Fibroblast of peridontal ligament (primary cell): ENCODE measurements at regions not wholly inside any gene's neighbourhood (a gene's known extent, or its start where the extent isn't known, plus 50 kb on each side); places are given as distances from the start of the nearest gene placed in this dataset.
"Not testable (repeated sequence)": the region's sequence is repeated elsewhere in the genome, so short reads cannot be mapped to it uniquely, and the experiment has no call there.

Source experiments
- DNase-seq: peaks from one replicate; pipeline ENCODE4 v3.0.0-alpha.2; 2010; ENCODE audit errors: extremely low read depth

DNA sequence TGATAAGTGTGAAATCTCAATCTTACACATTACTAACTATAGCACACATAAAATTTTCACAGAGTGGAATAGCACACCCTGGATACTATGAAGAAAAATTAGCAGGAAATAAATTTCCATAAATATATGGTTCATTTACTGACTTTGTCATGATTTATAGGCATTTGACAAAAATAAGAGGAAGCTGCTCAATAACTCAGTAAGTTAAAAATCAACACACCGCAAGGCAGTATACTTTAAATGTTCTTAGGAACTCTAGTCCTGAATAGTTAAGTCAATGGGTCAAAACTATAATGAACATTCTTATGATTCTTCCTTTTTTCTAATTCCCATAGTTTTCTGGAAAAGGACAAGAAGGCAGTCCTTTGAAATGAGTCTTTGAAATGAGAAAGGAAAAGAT is 1557.8 kb upstream of the RAG2 start:
- DNase-seq, result no peak

DNA sequence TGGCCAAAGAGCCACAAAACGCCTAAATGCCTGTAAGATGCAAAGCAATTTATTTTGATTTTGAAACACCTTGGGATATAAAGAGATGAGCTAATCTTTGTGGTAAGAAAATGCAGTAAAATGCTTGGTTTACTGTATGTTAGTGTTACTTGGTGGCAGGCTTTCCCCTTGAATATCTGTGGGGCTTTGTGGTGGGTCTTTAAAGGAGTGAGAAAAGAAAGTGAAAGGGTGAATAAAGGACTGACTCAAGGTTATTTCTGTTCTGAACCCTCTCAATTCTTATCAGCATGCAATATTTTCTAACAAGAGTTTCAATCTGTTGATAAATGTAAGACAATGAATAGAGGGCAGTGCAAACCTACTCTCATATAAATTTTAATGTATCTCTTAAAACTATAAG is 1555.9 kb upstream of the RAG2 start:
- no peak for DNase-seq

DNA sequence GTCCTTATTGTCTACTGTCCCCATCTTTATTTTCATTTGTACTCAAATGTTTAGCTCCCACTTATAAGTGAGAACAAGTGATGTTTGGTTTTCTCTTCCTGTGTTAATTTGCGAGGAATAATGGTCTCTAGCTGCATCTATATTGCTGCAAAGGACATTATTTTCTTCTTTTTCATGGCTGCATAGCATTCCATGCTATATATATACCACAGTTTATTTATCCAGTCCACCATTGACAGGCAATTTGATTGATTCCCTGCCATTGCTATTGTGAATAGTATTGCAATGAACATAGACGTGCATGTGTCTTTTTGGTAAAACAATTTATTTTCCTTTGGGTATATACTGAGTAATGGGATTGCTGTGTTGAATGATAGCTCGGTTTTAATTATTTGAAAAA is 1545.8 kb upstream of the RAG2 start:
- no peak for DNase-seq

- no peak for DNase-seq
These were observed 1540.9 kb upstream of the RAG2 start for GRCh38 chr11:38138972-38139371.

- DNase-seq, result no peak
These were observed 1538.9 kb upstream of the RAG2 start for GRCh38 chr11:38136887-38137286.

GRCh38 chr11:38131535-38131934 is 1533.5 kb upstream of the RAG2 start:
- DNase-seq, result no peak

- DNase-seq, result no peak
These were observed 1532.9 kb upstream of the RAG2 start for GRCh38 chr11:38130976-38131375.

- DNase-seq, result no peak
These were observed 1532.5 kb upstream of the RAG2 start for GRCh38 chr11:38130514-38130913.

DNA sequence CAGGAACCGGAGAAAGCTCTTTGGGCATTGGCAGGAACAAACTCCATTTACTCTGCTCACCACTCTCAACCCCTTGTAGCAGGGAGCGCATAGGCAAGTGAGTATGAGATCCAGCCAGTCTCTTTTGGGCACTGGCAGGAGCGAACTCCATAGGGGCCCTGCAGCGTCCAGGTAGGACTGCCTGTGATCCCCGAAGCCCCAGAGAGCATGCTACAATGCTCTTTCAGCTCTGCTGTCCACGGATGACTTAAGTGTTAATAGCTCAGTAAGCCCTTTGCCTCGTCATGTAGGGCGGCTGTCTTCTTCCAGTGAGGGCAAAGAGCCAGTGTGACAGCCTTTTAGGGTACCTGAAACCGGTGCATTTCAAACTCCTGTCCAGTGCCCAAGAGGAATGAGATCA is 1525.6 kb upstream of the RAG2 start:
- no peak for DNase-seq

DNA sequence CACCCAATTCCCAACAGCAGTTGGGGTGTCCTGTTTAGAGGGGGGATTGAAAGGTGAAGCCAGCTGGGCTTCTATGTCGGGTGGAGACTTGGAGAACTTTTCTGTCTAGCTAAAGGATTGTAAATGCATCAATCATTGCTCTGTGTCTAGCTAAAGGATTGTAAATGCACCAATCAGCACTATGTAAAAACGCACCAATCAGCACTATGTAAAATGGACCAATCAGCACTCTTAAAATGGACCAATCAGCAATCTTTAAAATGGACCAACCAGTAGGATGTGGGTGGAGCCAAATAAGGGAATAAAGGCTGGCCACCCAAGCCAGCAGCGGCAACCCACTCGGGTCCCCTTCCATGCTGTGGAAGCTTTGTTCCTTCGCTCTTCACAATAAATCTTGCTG is 1518.6 kb upstream of the RAG2 start:
- not testable (repeated sequence) for DNase-seq

DNA sequence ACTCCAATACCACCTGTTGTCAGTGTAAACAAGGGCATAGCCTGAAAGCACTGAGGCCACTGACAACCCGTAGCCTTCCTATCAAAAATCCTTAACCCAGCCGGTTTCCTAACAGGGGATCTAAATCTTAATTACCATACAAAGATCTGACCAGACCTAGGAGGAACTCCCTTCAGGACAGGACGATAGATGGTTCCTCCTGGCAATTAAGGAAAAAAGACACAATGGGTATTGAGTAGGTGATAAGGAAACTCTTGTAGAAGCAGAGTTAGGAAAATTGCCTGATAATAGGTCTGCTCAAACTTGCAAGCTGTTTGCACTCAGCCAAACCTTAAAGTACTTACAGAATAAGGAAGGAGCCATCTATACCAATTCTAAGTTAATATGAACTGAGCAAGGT is 1517.3 kb upstream of the RAG2 start:
- DNase-seq, result not testable (repeated sequence)

GRCh38 chr11:38100836-38101462 is 1502.9 kb upstream of the RAG2 start:
- DNase-seq, result no peak

DNA sequence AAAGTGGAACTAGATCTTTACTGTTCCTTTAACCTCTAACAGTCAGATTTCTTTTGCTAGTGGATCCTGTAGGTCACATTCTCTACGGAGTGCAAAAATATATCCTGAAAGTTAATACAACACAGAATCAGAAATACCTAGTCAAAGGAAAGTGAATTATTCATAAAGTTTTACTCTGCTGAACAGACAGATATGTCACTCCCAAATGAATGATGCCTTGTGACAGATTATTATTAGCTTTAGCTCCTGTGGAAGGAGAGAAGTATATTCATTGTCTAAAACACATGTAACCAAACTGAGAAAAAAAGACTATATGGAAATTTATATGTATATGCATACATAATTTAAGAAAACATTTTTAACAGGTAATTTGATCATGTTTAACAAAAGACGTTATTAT is 1497.2 kb upstream of the RAG2 start:
- no peak for DNase-seq

DNA sequence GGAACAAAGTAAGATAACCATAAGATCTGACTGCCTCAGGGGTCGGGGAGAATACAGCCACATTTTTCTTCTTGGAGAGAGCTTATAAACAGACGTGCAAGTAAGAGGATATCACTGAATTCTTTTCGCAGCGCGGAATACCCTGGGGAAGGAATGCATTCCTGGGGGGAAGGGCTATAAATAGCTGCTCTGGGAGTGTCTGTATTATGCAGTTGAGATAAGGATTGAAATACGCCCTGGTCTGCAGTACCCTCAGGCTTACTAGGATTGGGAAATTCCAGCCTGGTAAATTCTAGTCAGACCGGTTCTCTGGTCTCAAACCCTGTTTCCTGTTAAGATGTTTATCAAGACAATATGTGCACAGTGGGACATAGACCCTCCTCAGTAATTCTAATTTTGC is 1491.7 kb upstream of the RAG2 start:
- DNase-seq, result no peak

DNA sequence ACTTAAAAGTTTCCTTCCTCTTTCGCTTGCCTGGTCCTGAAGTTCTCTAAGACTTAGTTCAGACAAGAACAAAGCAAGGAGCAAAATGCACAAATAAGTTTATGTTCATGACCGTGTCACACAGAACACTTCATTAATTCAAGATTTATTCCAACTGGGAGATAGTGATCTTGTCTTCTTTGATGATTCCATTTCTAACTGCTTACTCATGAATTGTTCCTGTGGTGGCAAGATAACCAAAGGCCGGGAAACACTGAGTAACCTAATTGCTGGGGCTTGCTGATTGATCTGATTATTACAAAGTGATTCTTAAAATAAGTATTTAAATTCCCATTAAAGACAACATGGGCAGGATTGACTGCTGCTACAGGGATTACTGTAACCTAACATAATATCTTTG is 1462.9 kb upstream of the RAG2 start:
- DNase-seq, result no peak

GRCh38 chr11:38060136-38060535 is 1462.1 kb upstream of the RAG2 start:
- DNase-seq, result no peak

GRCh38 chr11:38046571-38047135 is 1448.6 kb upstream of the RAG2 start:
- no peak for DNase-seq

- DNase-seq, result no peak
These were observed 1445.0 kb upstream of the RAG2 start for GRCh38 chr11:38043060-38043459.

DNA sequence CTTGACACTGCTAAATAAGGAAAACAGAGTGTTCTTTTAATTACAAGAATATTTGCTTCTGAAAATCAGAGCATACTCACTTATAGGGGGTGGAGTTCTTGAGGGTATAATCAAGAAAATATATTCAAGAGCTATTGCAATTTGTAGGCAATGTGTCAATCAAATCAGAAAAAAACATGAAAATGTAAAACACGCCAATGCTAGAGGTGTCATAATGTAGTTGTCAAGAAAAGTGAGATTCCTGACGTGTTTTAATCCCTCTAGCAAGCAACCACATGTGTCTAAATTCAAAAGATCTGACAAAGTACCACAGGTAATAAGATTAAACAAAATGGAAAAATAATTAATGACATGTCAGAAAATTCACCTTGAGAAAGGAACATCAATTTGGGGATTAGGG is 1440.7 kb upstream of the RAG2 start:
- no peak for DNase-seq

GRCh38 chr11:38019072-38019775 is 1421.2 kb upstream of the RAG2 start:
- no peak for DNase-seq

- no peak for DNase-seq
These were observed 1416.4 kb upstream of the RAG2 start for GRCh38 chr11:38014405-38014804.

DNA sequence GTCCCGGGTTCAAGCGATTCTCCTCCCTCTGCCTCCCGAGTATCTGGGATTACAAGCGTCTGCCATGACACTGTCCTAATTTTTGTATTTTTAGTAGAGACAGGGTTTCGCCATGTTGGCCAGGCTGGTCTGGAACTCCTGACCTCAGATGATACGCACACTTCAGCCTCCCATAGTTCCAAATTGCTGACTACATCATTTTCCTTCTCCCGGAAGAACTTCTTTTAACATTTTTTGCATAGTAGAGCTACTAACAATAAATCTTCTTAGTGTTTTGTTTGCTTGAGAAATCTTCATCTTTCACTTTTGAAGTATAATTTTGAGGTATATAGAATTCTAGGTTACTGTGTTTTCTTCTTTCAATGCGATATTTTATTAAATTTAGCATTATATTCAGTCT is 1415.1 kb upstream of the RAG2 start:
- no peak for DNase-seq

- DNase-seq, result no peak
These were observed 1413.5 kb upstream of the RAG2 start for GRCh38 chr11:38011496-38011895.

- no peak for DNase-seq
These were observed 1411.9 kb upstream of the RAG2 start for GRCh38 chr11:38009932-38010331.
